ENCODE measurements at regions not wholly inside any gene's neighbourhood (a gene's known extent, or its start where the extent isn't known, plus 50 kb on each side); places are given as distances from the start of the nearest gene placed in this dataset.

DNA sequence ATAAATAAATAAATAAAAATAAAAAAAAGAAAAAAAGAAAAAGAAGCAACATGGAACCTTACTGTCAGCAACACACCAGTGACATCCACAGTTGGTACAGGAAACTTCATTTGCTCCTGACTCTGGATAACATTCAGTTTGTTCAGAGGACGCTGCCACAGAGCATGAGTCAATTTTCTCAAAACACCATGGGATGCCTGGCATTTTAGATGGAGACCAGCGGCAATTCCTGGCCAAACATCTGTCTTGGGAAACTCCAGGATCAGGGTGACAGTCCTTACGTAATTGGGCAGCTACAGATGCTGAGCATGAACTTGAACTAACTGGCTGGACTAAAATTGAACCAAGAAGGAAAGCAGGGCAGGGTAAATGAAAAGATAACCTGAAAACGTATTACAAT, 166.2 kb upstream of the CPNE8 start:
- no peaks in the 10 kb centered on the region for H3K9me1 ChIP-seq (ENCODE audit: control insufficient read depth, insufficient read depth, low read length)
- no peak overlapping the region for H3K27ac ChIP-seq (ENCODE audit: extremely low read depth, low read depth, low read length)
- FAIRE-seq: no peak
- H3K36me3 ChIP-seq (ENCODE audit: control insufficient read depth, insufficient read depth, low read length): no peaks in the 10 kb centered on the region
- TF ChIP-seq ZNF444 (CRISPR knock-in tag; IDR thresholded peaks at IDR 0.05) (no peak), ILF3 (IDR thresholded peaks at IDR 0.05; ENCODE audit: borderline replicate concordance) (no peak), CHD4 (IDR thresholded peaks at IDR 0.05; ENCODE audit: insufficient read depth, insufficient replicate concordance, low read depth, low read length, poor library complexity, severe bottlenecking) (no peak), RBM14 (IDR thresholded peaks at IDR 0.05; ENCODE audit: borderline replicate concordance, insufficient read depth, low read depth, low read length) (no peak), FOXK1 (CRISPR knock-in tag; IDR thresholded peaks at IDR 0.05; ENCODE audit: borderline replicate concordance) (no peak), NR2C2 (CRISPR knock-in tag; IDR thresholded peaks at IDR 0.05) (no peak), NR2C2 (tag; IDR thresholded peaks at IDR 0.05) (no peak)
- TF ChIP-seq, protein P1, sequence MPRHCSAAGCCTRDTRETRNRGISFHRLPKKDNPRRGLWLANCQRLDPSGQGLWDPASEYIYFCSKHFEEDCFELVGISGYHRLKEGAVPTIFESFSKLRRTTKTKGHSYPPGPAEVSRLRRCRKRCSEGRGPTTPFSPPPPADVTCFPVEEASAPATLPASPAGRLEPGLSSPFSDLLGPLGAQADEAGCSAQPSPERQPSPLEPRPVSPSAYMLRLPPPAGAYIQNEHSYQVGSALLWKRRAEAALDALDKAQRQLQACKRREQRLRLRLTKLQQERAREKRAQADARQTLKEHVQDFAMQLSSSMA (CRISPR knock-in tag; IDR thresholded peaks at IDR 0.05): no peak
- intact Hi-C loops (cut with micrococcal nuclease) (no loop called here), in situ Hi-C loops (cut with MboI) (no loop called here)
- 0% methylated on average over 4 of the region's 4 CpGs for WGBS (ENCODE audit: insufficient coverage, low coverage, missing lambda C conversion rate)
- ChIA-PET CTCF (ENCODE audit: low intra/inter-chr PET ratio) (no interaction called here), POLR2A (no interaction called here)
- ATAC-seq: no peak
- no peak overlapping the region for H3K4me2 ChIP-seq (ENCODE audit: insufficient read depth, low read length)
- H4K20me1 ChIP-seq (replicated peaks; ENCODE audit: control insufficient read depth, insufficient read depth, low read length): no peaks in the 10 kb centered on the region
- H3K9ac ChIP-seq (ENCODE audit: insufficient read depth in 1 of 2, low read depth in 2 of 2, low read length in 2 of 2): no peak overlapping the region
- H2AFZ ChIP-seq (ENCODE audit: low read depth, low read length): no peak overlapping the region
- no TSS peak for BruUV-seq (replicated peaks)
- no peaks in the 10 kb centered on the region for H3K27me3 ChIP-seq (ENCODE audit: control insufficient read depth in 2 of 2, insufficient read depth in 2 of 2, low read length in 2 of 2)
- H3K79me2 ChIP-seq (ENCODE audit: control insufficient read depth, insufficient read depth, low read length): no peaks in the 10 kb centered on the region
- no peak overlapping the region for H3K4me3 ChIP-seq
- DNase-seq (ENCODE audit: extremely low read depth in 1 of 4, low spot score in 3 of 4): no peak
- no peaks in the 10 kb centered on the region for H3K4me1 ChIP-seq (replicated peaks in 1 of 2; ENCODE audit: control insufficient read depth in 2 of 2, insufficient read depth in 2 of 2, low read length in 2 of 2)
- no peaks in the 10 kb centered on the region for H3K9me3 ChIP-seq (replicated peaks; ENCODE audit: control insufficient read depth, insufficient read depth, low read depth, low read length)

Data from K562 (cell line).